Right cardiac atrium (tissue), 5 donors: ENCODE measurements at regions not wholly inside any gene's neighbourhood (a gene's known extent, or its start where the extent isn't known, plus 50 kb on each side); places are given as distances from the start of the nearest gene placed in this dataset.

Experiments used
- ATAC-seq, 2 donors: fragments of 200-7000 bp; cut with Tn5 transposase; one replicate each; pipeline versions ENCODE4 v1.8.0 to v1.9.1; 2020; ENCODE audit warnings: moderate library complexity in 2 of 2, mild to moderate bottlenecking in 1 of 2
- DNase-seq, 3 donors: peaks; one replicate each; pipeline ENCODE4 v3.0.0-alpha.2; 2020
- H3K27ac ChIP-seq: one replicate; pipeline ENCODE4 v1.5.1; 2013; ENCODE audit warnings: mild to moderate bottlenecking, low read length, control low read depth, moderate library complexity
- H3K27me3 ChIP-seq: one replicate; pipeline ENCODE4 v1.6.1; 2013; ENCODE audit not compliant: control insufficient read depth, insufficient read depth
- H3K4me1 ChIP-seq: one replicate; pipeline ENCODE4 v1.6.1; 2013; ENCODE audit warnings: low read length; ENCODE audit not compliant: control insufficient read depth, insufficient read depth
- H3K4me3 ChIP-seq: one replicate; pipeline ENCODE4 v1.5.1; 2013; ENCODE audit warnings: low read length, control low read depth
- H3K9me3 ChIP-seq: one replicate; pipeline ENCODE4 v1.6.1; 2013; ENCODE audit warnings: low read length; ENCODE audit not compliant: control insufficient read depth
- WGBS: extraction: QIAGEN DNeasy Blood & Tissue Kit; methylation state at CpG from one replicate; pipeline ENCODE4 v1.1.7; 2013; 5-methylcytosine and 5-hydroxymethylcytosine counted together
- intact Hi-C, 4 donors: fragments of 100-400 bp; cut with DNase I; formaldehyde crosslinking; loops; one replicate each; pipeline versions ENCODE4 v1.11.0 to v1.14.0; 2022 to 2023
- donor health status: healthy with polysubstance abuse.
- donor health status: DM: no; HTN: yes; CAD: no.
- donor health status: DM: no; HTN: no; CAD: no.
- donor health status: DM: no; HTN: yes; CAD: no; lungs with severe emphysema.
- donor health status: DM: yes; HTN: yes; CAD: no.

DNA sequence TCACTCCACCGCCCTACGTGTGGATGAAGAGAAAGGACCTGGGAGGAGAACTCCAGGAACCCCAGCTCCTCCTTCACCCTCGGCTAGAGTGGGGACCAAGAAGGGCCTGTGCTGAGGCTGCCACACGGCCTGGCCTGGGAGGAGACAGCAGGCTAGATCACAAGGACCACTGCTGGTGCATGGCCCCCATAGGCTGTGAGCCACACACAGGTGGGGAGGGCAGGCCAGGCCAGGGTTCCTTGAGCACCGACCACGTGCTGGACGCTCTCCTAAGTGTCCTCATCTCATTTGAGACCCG is 1392.4 kb downstream of the TBC1D22A start:
- Histone ChIP-seq H3K27ac (no peak overlapping the region), H3K4me1 (no peaks in the 10 kb centered on the region), H3K4me3 (no peak overlapping the region), H3K27me3 (no peaks in the 10 kb centered on the region), H3K9me3 (no peaks in the 10 kb centered on the region)
- WGBS, result 75% methylated on average over 8 of the region's 8 CpGs
- intact Hi-C loops, result loop anchor here in 1 of 4 donors (10.0 kb wide), 1 partner anchor 60 kb away; no protein-coding TSS in a partner anchor
- ATAC-seq (no peak), DNase-seq (no peak)

DNA sequence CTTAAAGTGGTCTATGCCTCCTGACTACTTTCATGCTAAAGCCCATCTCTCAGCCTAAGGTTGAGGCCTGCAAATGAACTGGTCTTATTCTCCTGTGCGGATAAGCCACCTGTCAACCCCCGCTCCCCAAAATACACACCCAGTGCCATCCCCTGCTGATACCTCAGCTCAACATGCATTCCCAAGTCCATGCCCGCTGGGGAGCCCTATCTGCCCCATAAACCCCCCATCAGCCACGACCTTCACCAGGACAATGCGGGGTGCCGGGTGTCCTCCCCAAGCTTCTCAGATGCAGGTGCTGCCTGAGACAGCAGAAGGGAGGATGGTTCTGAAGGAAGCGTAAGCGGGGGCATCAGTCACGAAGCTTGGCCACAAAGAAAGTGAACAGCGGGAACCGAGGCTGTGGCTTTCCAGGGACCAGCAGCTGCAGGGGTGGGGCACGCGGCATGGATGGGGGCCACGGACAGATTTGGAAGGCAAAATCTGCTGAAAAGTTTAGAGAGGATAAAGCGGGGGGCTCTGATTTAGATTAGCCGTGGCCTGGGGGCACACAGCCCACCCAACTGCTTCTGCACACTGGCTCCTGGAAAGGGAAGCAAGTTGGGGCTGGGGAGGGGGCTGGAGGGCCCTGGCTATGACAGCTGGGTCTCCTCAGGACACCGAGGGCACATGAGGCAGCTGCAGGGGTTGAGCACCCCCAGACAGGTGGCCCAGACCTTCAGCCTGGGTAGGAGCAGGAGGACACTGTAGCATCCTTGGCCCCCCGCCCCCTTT is 1391.9 kb downstream of the TBC1D22A start:
- no peaks in the 10 kb centered on the region for H3K27me3 ChIP-seq
- no peak overlapping the region for H3K27ac ChIP-seq
- intact Hi-C loops, result loop anchor here in 1 of 4 donors (10.0 kb wide), 1 partner anchor 60 kb away; no protein-coding TSS in a partner anchor
- DNase-seq (no peak), ATAC-seq (no peak)
- WGBS, result 82% methylated on average over 18 of the region's 18 CpGs
- no peaks in the 10 kb centered on the region for H3K9me3 ChIP-seq
- no peaks in the 10 kb centered on the region for H3K4me1 ChIP-seq
- H3K4me3 ChIP-seq, result no peak overlapping the region

DNA sequence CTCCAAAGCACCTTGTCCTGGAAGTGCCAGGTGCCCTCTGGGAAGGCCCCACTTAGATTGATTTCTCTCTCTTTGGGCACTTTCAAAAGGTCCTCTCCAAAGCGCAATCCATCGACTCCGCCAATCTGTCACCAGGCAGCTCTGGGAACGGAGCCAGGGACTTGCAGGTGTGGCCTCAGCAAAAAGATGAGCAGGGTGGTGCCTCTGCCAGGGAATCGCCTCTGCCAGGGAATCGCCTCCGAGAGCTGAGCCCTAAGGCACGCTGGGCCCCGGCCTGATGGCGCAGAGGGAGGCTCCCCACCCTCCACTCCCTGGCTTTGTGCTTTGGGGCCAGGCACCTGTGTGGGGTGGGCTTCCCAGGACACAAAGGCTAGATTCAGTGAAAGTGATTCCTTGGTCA is 1391.3 kb downstream of the TBC1D22A start:
- Histone ChIP-seq H3K9me3 (no peaks in the 10 kb centered on the region), H3K27ac (no peak overlapping the region), H3K4me3 (no peak overlapping the region), H3K4me1 (no peaks in the 10 kb centered on the region), H3K27me3 (no peaks in the 10 kb centered on the region)
- intact Hi-C loops, result loop anchor here in 1 of 4 donors (10.0 kb wide), 1 partner anchor 61 kb away; no protein-coding TSS in a partner anchor
- WGBS, result 79% methylated on average over 10 of the region's 10 CpGs
- DNase-seq, result no peak
- no peak for ATAC-seq

DNA sequence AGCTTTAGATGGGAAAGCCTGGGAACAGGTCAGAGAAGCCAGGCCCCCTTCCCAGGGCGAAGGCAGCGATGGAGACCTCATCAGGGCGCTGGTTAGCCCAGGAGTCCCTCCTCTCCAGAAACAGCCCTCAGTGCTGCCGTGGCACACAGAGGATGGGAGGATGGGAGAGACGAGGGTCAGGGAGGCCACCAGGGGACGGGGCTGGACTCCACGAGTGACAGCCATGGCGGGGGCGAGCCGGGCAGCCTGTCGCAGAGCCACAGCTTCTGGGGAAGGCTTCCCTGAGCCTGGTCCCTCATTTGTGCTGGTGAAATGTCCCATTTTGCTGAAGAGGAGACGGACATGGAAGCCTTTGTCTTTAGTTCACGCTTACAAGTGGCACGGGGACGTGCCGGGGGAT is 1390.5 kb downstream of the TBC1D22A start:
- no peak overlapping the region for H3K4me3 ChIP-seq
- ATAC-seq (no peak), DNase-seq (no peak)
- no peaks in the 10 kb centered on the region for H3K9me3 ChIP-seq
- intact Hi-C loops, result loop anchor here in 1 of 4 donors (10.0 kb wide), 1 partner anchor 62 kb away; no protein-coding TSS in a partner anchor
- H3K27me3 ChIP-seq, result no peaks in the 10 kb centered on the region
- no peaks in the 10 kb centered on the region for H3K4me1 ChIP-seq
- no peak overlapping the region for H3K27ac ChIP-seq
- 78% methylated on average over 16 of the region's 16 CpGs for WGBS

DNA sequence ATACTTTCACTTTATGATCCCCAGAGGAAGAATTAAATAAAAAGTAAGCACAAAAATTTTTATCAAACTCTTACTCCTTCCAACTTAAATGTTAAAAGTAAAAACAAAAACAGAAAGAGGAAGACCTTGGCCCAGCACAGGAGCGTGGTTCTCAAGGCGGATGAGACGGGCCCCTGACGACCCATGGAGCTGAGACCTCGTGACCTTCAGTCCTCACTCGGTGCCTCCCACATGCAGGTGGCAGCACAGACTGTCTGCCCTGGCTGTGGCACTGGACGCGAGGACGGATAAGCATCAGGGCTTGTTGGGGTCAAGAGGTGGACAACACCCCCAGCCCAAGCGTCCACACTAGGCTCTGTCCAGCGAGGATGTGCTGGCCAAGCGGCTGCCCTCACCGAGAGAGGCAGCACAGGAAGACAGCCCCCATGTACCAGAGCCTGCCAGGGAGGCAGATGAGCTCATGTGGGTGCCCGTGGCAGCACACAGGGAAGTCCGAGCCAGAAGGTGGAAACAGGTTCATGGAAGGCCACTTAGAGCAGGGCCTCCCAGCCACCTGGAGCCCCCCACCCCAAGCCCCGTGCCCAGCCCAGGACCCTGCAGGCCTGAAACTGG is 1389.8 kb downstream of the TBC1D22A start:
- intact Hi-C loops, result loop anchor here in 1 of 4 donors (10.0 kb wide), 1 partner anchor 63 kb away; no protein-coding TSS in a partner anchor
- Histone ChIP-seq H3K27me3 (no peaks in the 10 kb centered on the region), H3K4me3 (no peak overlapping the region), H3K4me1 (no peaks in the 10 kb centered on the region), H3K9me3 (no peaks in the 10 kb centered on the region), H3K27ac (no peak overlapping the region)
- DNase-seq (no peak), ATAC-seq (no peak)
- WGBS, result 59% methylated on average over 16 of the region's 16 CpGs

DNA sequence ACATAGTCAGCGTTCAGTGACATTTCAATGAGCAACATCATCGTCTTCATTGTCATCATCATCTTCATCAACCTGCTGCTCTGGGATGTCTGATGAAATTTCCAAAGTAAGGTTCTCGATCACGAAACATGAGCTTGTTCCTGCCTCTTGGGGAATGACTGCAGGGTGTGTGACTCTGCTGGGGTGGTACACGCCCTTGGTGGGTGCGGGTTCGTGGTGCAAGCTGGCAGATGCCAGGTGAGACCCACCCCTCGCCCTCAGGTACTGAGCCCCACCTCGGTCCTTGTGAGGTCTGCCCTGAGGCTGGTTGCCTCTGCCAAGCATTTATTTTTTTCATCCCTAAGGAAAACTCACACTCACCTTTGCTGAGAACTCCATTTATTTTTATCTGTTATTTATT is 1389.2 kb downstream of the TBC1D22A start:
- intact Hi-C loops, result loop anchor here in 1 of 4 donors (10.0 kb wide), 1 partner anchor 63 kb away; no protein-coding TSS in a partner anchor
- no peak for ATAC-seq
- DNase-seq, result no peak
- H3K4me1 ChIP-seq, result no peaks in the 10 kb centered on the region
- no peaks in the 10 kb centered on the region for H3K9me3 ChIP-seq
- no peaks in the 10 kb centered on the region for H3K27me3 ChIP-seq
- no peak overlapping the region for H3K27ac ChIP-seq
- no peak overlapping the region for H3K4me3 ChIP-seq
- WGBS, result 87% methylated on average over 9 of the region's 9 CpGs

DNA sequence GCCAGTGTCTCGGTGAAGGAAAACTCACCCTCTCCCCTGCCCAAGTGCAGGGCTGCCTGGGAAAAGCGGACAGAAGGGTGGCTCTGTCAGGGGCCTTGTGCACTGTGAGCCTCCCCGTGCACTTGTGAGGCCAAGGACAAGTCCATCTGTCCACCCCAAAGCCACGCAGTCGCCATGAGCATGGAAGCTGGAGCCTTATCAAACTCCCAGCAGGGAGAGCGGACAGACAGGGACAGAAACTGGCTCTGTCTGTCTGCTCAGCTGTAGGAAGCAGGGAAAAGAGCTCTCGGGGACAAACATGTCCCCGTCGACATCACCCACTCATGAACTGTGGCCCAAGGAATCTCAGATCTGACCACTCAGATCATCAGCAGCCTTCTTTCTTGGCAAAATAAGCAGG is 1385.4 kb downstream of the TBC1D22A start:
- Histone ChIP-seq H3K4me1 (no peaks in the 10 kb centered on the region), H3K9me3 (no peaks in the 10 kb centered on the region), H3K27me3 (no peaks in the 10 kb centered on the region), H3K27ac (no peak overlapping the region), H3K4me3 (no peak overlapping the region)
- no peak for ATAC-seq
- intact Hi-C loops, result no loop called here
- no peak for DNase-seq
- 53% methylated on average over 9 of the region's 9 CpGs for WGBS

DNA sequence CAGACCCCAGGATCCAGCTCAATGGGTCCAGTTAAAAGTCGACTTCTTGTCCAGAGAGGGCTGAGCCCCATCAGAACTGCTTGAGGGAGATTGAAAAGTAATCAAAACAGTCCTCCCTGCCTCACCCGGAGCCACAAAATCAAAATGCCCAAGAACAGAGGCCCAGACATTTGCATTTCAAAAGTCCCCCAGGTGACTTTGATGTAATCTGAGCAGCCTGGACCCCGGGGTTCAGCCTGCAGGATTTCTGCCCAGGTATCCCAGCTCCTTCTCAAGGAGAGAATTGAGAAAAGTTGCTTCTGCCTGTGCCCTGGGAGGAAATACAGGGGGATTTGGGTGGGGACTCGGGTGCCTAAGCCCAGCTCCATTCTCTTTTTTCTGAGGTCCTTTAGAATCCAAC is 1385.0 kb downstream of the TBC1D22A start:
- H3K9me3 ChIP-seq, result no peaks in the 10 kb centered on the region
- H3K27ac ChIP-seq, result no peak overlapping the region
- H3K4me3 ChIP-seq, result no peak overlapping the region
- H3K4me1 ChIP-seq, result no peaks in the 10 kb centered on the region
- 14% methylated on average over 4 of the region's 4 CpGs for WGBS
- no peaks in the 10 kb centered on the region for H3K27me3 ChIP-seq
- no peak for ATAC-seq
- no peak for DNase-seq
- intact Hi-C loops, result no loop called here

DNA sequence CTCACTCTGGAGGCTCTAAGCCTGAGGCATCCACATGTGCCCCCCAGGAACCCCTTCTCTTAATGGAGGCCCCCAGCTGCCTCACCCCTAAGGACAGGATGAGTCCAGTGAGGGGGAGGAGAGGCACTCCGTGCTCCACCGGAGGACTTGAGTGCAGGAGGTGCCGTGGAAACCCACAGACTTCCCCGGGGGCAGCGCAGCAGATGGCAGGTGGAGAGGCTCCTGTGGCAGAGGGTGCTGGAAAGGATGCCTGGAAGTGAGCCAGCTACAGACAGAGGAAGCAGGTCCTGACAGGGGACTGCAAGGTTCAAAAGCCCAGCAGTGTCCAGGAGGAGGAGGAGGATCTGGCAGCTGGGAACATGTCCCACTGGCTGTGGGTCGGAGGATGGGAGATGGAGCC is 1384.0 kb downstream of the TBC1D22A start:
- no peak overlapping the region for H3K27ac ChIP-seq
- no peak overlapping the region for H3K4me3 ChIP-seq
- DNase-seq, result no peak
- no peaks in the 10 kb centered on the region for H3K9me3 ChIP-seq
- intact Hi-C loops, result no loop called here
- ATAC-seq, result no peak
- WGBS, result 70% methylated on average over 6 of the region's 6 CpGs
- H3K4me1 ChIP-seq, result no peaks in the 10 kb centered on the region
- no peaks in the 10 kb centered on the region for H3K27me3 ChIP-seq

DNA sequence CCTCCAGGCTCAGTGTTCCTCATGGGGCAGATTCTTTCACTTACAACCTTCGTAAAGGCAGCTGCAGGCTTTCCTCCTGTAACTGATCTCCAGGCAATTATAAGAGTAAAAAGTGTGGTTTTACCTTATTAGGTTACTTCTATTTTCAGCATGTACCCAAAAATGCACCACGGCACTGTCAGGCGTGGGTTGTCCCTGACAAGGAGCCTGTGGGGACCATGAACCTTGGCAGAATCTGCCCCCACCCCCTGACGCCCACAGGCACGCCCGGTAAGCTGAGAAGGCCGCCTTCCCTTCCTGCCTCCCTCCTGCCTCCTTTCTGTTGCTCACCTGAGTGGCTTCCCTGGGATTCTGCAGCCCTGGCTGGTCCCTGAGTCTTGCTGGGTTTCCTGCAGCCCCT is 1383.3 kb downstream of the TBC1D22A start:
- Histone ChIP-seq H3K4me3 (no peak overlapping the region), H3K9me3 (no peaks in the 10 kb centered on the region), H3K4me1 (no peaks in the 10 kb centered on the region), H3K27ac (no peak overlapping the region), H3K27me3 (no peaks in the 10 kb centered on the region)
- no peak for ATAC-seq
- no peak for DNase-seq
- intact Hi-C loops, result no loop called here
- 56% methylated on average over 7 of the region's 7 CpGs for WGBS

DNA sequence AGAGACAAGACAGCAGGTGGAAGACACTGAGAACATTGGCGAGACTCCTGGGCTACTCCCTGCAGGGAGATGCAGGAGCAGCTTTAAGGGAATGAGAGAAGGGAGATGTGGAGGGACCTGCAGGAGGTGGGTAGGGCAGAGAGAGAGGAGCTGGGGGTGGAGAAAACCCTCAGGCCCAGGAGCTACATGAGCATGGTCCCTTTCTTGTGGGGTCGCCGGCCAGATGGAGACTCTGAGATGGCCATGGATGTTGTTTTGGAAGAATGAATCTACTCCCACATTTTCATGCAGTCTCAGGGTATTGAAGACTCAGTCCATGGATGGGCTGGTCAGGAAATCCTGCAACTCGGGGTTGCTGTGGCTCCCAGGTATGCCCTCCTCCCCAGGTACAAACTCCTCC is 1381.9 kb downstream of the TBC1D22A start:
- Histone ChIP-seq H3K4me3 (no peak overlapping the region), H3K27me3 (no peaks in the 10 kb centered on the region), H3K27ac (no peak overlapping the region), H3K9me3 (no peaks in the 10 kb centered on the region), H3K4me1 (no peaks in the 10 kb centered on the region)
- intact Hi-C loops, result no loop called here
- no peak for ATAC-seq
- 79% methylated on average over 4 of the region's 4 CpGs for WGBS
- no peak for DNase-seq
